AG09319 (cell line): ENCODE measurements at regions not wholly inside any gene's neighbourhood (a gene's known extent, or its start where the extent isn't known, plus 50 kb on each side); places are given as distances from the start of the nearest gene placed in this dataset.

Source experiments
- DNase-seq: peaks from one replicate; pipeline ENCODE4 v3.0.0-alpha.2; 2010; ENCODE audit warnings: low read depth; ENCODE audit errors: extremely low read depth
- TF ChIP-seq, protein P1 (sequence below): IDR thresholded peaks from 2 replicates; pipeline ENCODE4 v1.5.1; 2011; ENCODE audit warnings: low read depth, mild to moderate bottlenecking, inconsistent platforms, low read length, moderate library complexity

DNA sequence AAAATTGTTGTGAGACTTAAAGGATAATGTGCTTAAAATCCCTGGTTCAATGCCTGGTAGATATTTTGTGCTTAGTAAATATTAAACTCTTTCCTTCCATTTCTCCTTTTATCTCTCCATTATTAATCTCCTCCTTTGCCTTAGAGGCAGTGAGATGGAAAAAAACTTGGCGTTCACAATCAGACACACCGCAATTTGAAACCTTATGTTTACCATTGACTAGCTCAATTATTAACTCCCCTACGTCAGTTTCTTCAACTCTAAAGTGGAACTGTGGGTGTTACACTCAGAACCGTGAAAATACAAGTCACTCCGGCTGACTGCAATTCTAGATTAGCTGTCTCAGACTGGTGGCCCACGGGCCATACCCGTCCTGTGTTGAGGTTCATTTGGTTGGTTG, 327.2 kb downstream of the DEPDC1B start:
- TF ChIP-seq, protein P1, sequence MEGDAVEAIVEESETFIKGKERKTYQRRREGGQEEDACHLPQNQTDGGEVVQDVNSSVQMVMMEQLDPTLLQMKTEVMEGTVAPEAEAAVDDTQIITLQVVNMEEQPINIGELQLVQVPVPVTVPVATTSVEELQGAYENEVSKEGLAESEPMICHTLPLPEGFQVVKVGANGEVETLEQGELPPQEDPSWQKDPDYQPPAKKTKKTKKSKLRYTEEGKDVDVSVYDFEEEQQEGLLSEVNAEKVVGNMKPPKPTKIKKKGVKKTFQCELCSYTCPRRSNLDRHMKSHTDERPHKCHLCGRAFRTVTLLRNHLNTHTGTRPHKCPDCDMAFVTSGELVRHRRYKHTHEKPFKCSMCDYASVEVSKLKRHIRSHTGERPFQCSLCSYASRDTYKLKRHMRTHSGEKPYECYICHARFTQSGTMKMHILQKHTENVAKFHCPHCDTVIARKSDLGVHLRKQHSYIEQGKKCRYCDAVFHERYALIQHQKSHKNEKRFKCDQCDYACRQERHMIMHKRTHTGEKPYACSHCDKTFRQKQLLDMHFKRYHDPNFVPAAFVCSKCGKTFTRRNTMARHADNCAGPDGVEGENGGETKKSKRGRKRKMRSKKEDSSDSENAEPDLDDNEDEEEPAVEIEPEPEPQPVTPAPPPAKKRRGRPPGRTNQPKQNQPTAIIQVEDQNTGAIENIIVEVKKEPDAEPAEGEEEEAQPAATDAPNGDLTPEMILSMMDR: no peak

GRCh38 chr5:60371065-60371464, 328.9 kb downstream of the DEPDC1B start:
- TF ChIP-seq, protein P1: no peak
- DNase-seq: no peak

More for the DNA sequence above, 327.2 kb downstream of the DEPDC1B start:
- DNase-seq: no peak

GRCh38 chr5:60370508-60370907, 329.5 kb downstream of the DEPDC1B start:
- TF ChIP-seq, protein P1: no peak
- no peak for DNase-seq

GRCh38 chr5:60369391-60369790, 330.6 kb downstream of the DEPDC1B start:
- TF ChIP-seq, protein P1: no peak
- no peak for DNase-seq

GRCh38 chr5:60368100-60368499, 331.9 kb downstream of the DEPDC1B start:
- TF ChIP-seq, protein P1: no peak
- no peak for DNase-seq

GRCh38 chr5:60366489-60366888, 333.5 kb downstream of the DEPDC1B start:
- DNase-seq: no peak

DNA sequence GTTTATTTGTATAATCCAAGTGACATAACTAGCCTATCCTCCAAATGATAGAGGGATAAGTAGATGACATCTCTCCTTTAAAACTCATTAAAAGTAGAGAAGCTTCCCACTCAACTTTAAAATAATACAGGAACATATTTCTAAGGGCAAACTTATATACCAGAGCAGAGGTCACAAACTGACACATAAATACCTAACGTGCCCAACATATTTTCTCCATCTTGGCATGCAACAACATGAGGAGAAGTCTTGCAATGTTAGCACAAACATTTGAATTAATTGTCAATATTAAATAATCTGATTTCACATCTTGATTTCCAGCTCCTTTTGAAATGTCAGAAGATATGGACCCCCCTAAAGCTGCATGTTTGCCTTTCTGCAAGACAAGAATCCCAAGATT, 335.0 kb downstream of the DEPDC1B start:
- no peak for DNase-seq

More at GRCh38 chr5:60366489-60366888, 333.5 kb downstream of the DEPDC1B start:
- TF ChIP-seq, protein P1: no peak

More for the DNA sequence above, 335.0 kb downstream of the DEPDC1B start:
- TF ChIP-seq, protein P1: no peak
